Activated CD8-positive, alpha-beta T cell treated with anti-CD3 and anti-CD28 coated beads, Interleukin-2, amount 10 ng/mL, durations not matched to agents 7 days and 5 days (primary cell): ENCODE measurements at regions not wholly inside any gene's neighbourhood (a gene's known extent, or its start where the extent isn't known, plus 50 kb on each side); places are given as distances from the start of the nearest gene placed in this dataset.

Source experiments
- ATAC-seq: fragments of 150-1000 bp; cut with Tn5 transposase; one replicate; pipeline ENCODE4 v1.10.0; 2021; ENCODE audit warnings: moderate library complexity
- CTCF ChIA-PET: fragments of 350-600 bp; sonication (Branson Sonifier 250); formaldehyde crosslinking; loops from one replicate; lab custom pipeline; 2021; ENCODE audit warnings: antibody characterized with exemption; lab: Charles Lee
- POLR2A ChIA-PET: fragments of 350-600 bp; sonication (Branson Sonifier 250); formaldehyde crosslinking; loops from one replicate; lab custom pipeline; 2021; ENCODE audit warnings: antibody characterized with exemption; lab: Charles Lee
- DNase-seq: peaks from one replicate; pipeline ENCODE4 v3.0.0-alpha.2; 2020
- H3K27ac Mint-ChIP-seq: one replicate; pipeline ENCODE4 v1.8.0; 2021; ENCODE audit warnings: mild to moderate bottlenecking, mixed read lengths
- H3K27me3 Mint-ChIP-seq: one replicate; pipeline ENCODE4 v1.8.0; 2021; ENCODE audit warnings: low read depth, mixed read lengths
- H3K36me3 Mint-ChIP-seq: one replicate; pipeline ENCODE4 v1.8.0; 2021; ENCODE audit warnings: low read depth, mixed read lengths
- H3K4me1 Mint-ChIP-seq: one replicate; pipeline ENCODE4 v1.8.0; 2021; ENCODE audit warnings: low read depth, mixed read lengths
- H3K4me3 Mint-ChIP-seq: one replicate; pipeline ENCODE4 v1.8.0; 2021; ENCODE audit warnings: mild to moderate bottlenecking, mixed read lengths
- H3K9me3 Mint-ChIP-seq: one replicate; pipeline ENCODE4 v1.8.0; 2022; ENCODE audit warnings: mixed read lengths; ENCODE audit not compliant: insufficient read depth

- Mint-ChIP-seq H3K36me3 (no peaks in the 10 kb centered on the region), H3K4me3 (no peak overlapping the region), H3K27ac (no peak overlapping the region), H3K27me3 (peaks cover 3% of the 10 kb centered on the region), H3K9me3 (no peaks in the 10 kb centered on the region), H3K4me1 (no peaks in the 10 kb centered on the region)
- CTCF ChIA-PET, result interaction anchor here (0.7 to 4.1 kb wide), 4 partner anchors 19 to 104 kb away, joined by 3 to 24 read pairs (median 6); no protein-coding TSS in a partner anchor
- ATAC-seq, result no peak
- no peak for DNase-seq
- POLR2A ChIA-PET, result no interaction called here
These were observed 51.2 kb upstream of the UBR2 start for GRCh38 chr6:42512579-42512978.

GRCh38 chr6:42511803-42512422, 51.9 kb upstream of the UBR2 start:
- Mint-ChIP-seq H3K9me3 (no peaks in the 10 kb centered on the region), H3K36me3 (no peaks in the 10 kb centered on the region), H3K27me3 (peaks cover 3% of the 10 kb centered on the region), H3K27ac (no peak overlapping the region), H3K4me1 (no peaks in the 10 kb centered on the region), H3K4me3 (no peak overlapping the region)
- CTCF ChIA-PET, result interaction anchor here (1.0 to 4.1 kb wide), 3 partner anchors 36 to 215 kb away, joined by 3 to 24 read pairs (median 3); no protein-coding TSS in a partner anchor
- no peak for ATAC-seq
- POLR2A ChIA-PET, result no interaction called here
- DNase-seq, result no peak

- CTCF ChIA-PET, result interaction anchor here (1.2 to 4.1 kb wide), 2 partner anchors 37 to 216 kb away, joined by 3 to 24 read pairs; no protein-coding TSS in a partner anchor
- no peaks in the 10 kb centered on the region for H3K36me3 Mint-ChIP-seq
These were observed 53.0 kb upstream of the UBR2 start for GRCh38 chr6:42510795-42511194.

GRCh38 chr6:42509765-42510164, 54.1 kb upstream of the UBR2 start:
- H3K27me3 Mint-ChIP-seq, result peaks cover 5% of the 10 kb centered on the region
- no peak for ATAC-seq
- no peak overlapping the region for H3K27ac Mint-ChIP-seq
- no peaks in the 10 kb centered on the region for H3K9me3 Mint-ChIP-seq
- POLR2A ChIA-PET, result no interaction called here
- DNase-seq, result no peak
- H3K36me3 Mint-ChIP-seq, result no peaks in the 10 kb centered on the region
- no peak overlapping the region for H3K4me3 Mint-ChIP-seq
- no peaks in the 10 kb centered on the region for H3K4me1 Mint-ChIP-seq
- CTCF ChIA-PET, result interaction anchor here (1.6 to 4.1 kb wide), 2 partner anchors 22 to 38 kb away, joined by 7 to 24 read pairs; no protein-coding TSS in a partner anchor

More at GRCh38 chr6:42510795-42511194, 53.0 kb upstream of the UBR2 start:
- POLR2A ChIA-PET, result no interaction called here
- Mint-ChIP-seq H3K27me3 (peaks cover 5% of the 10 kb centered on the region), H3K9me3 (no peaks in the 10 kb centered on the region), H3K4me1 (no peaks in the 10 kb centered on the region), H3K27ac (no peak overlapping the region), H3K4me3 (no peak overlapping the region)
- no peak for DNase-seq
- no peak for ATAC-seq

GRCh38 chr6:42509256-42509655, 54.6 kb upstream of the UBR2 start:
- Mint-ChIP-seq H3K9me3 (no peaks in the 10 kb centered on the region), H3K4me1 (no peaks in the 10 kb centered on the region), H3K27ac (no peak overlapping the region), H3K4me3 (no peak overlapping the region), H3K36me3 (no peaks in the 10 kb centered on the region), H3K27me3 (peaks cover 5% of the 10 kb centered on the region)
- ChIA-PET CTCF (interaction anchor here (1.3 to 1.6 kb wide), 2 partner anchors 23 to 39 kb away, joined by 7 to 10 read pairs; no protein-coding TSS in a partner anchor), POLR2A (interaction anchor here (0.6 kb wide), 1 partner anchor 575 kb away, joined by 5 read pairs; no protein-coding TSS in a partner anchor)
- ATAC-seq (no peak), DNase-seq (no peak)

GRCh38 chr6:42507901-42508300, 55.9 kb upstream of the UBR2 start:
- no peaks in the 10 kb centered on the region for H3K36me3 Mint-ChIP-seq
- no peak overlapping the region for H3K4me3 Mint-ChIP-seq
- DNase-seq (no peak), ATAC-seq (no peak)
- H3K4me1 Mint-ChIP-seq, result no peaks in the 10 kb centered on the region
- POLR2A ChIA-PET, result no interaction called here
- CTCF ChIA-PET, result interaction anchor here (1.3 to 2.1 kb wide), 2 partner anchors 40 kb away, joined by 10 to 11 read pairs; no protein-coding TSS in a partner anchor
- no peaks in the 10 kb centered on the region for H3K9me3 Mint-ChIP-seq
- H3K27ac Mint-ChIP-seq, result no peak overlapping the region
- peaks cover 5% of the 10 kb centered on the region for H3K27me3 Mint-ChIP-seq

GRCh38 chr6:42507195-42507594, 55.5 kb upstream of the TRERF1 start:
- H3K27ac Mint-ChIP-seq, result no peak overlapping the region
- H3K4me1 Mint-ChIP-seq, result no peaks in the 10 kb centered on the region
- ATAC-seq (no peak), DNase-seq (no peak)
- peaks cover 3% of the 10 kb centered on the region for H3K27me3 Mint-ChIP-seq
- no peaks in the 10 kb centered on the region for H3K9me3 Mint-ChIP-seq
- ChIA-PET CTCF (interaction anchor here (2.1 kb wide), 1 partner anchor 40 kb away, joined by 11 read pairs; no protein-coding TSS in a partner anchor), POLR2A (no interaction called here)
- no peaks in the 10 kb centered on the region for H3K36me3 Mint-ChIP-seq
- no peak overlapping the region for H3K4me3 Mint-ChIP-seq

GRCh38 chr6:42506070-42506469, 54.3 kb upstream of the TRERF1 start:
- DNase-seq, result no peak
- ChIA-PET CTCF (interaction anchor here (2.1 kb wide), 1 partner anchor 41 kb away, joined by 11 read pairs; no protein-coding TSS in a partner anchor), POLR2A (no interaction called here)
- Mint-ChIP-seq H3K27me3 (peaks cover 8% of the 10 kb centered on the region), H3K4me3 (no peak overlapping the region), H3K4me1 (no peaks in the 10 kb centered on the region), H3K36me3 (no peaks in the 10 kb centered on the region), H3K27ac (no peak overlapping the region), H3K9me3 (no peaks in the 10 kb centered on the region)
- no peak for ATAC-seq

- no peak overlapping the region for H3K27ac Mint-ChIP-seq
- peaks cover 8% of the 10 kb centered on the region for H3K27me3 Mint-ChIP-seq
- ChIA-PET POLR2A (no interaction called here), CTCF (interaction anchor here (1.1 kb wide), 1 partner anchor 42 kb away, joined by 7 read pairs; no protein-coding TSS in a partner anchor)
- DNase-seq (no peak), ATAC-seq (no peak)
- no peaks in the 10 kb centered on the region for H3K4me1 Mint-ChIP-seq
- H3K36me3 Mint-ChIP-seq, result no peaks in the 10 kb centered on the region
- H3K4me3 Mint-ChIP-seq, result no peak overlapping the region
- H3K9me3 Mint-ChIP-seq, result no peaks in the 10 kb centered on the region
These were observed 53.6 kb upstream of the TRERF1 start for GRCh38 chr6:42505385-42505718.

GRCh38 chr6:42503894-42504293, 52.2 kb upstream of the TRERF1 start:
- Mint-ChIP-seq H3K9me3 (no peaks in the 10 kb centered on the region), H3K27ac (no peak overlapping the region), H3K36me3 (no peaks in the 10 kb centered on the region), H3K4me3 (no peak overlapping the region), H3K4me1 (no peaks in the 10 kb centered on the region), H3K27me3 (peaks cover 9% of the 10 kb centered on the region)
- POLR2A ChIA-PET, result no interaction called here
- CTCF ChIA-PET, result no interaction called here
- DNase-seq (no peak), ATAC-seq (no peak)

GRCh38 chr6:42502990-42503389, 51.3 kb upstream of the TRERF1 start:
- Mint-ChIP-seq H3K4me1 (no peaks in the 10 kb centered on the region), H3K9me3 (no peaks in the 10 kb centered on the region), H3K27ac (no peak overlapping the region), H3K27me3 (peaks cover 13% of the 10 kb centered on the region), H3K36me3 (no peaks in the 10 kb centered on the region), H3K4me3 (no peak overlapping the region)
- ChIA-PET CTCF (no interaction called here), POLR2A (no interaction called here)
- no peak for ATAC-seq
- no peak for DNase-seq

GRCh38 chr6:42502127-42502526, 50.4 kb upstream of the TRERF1 start:
- Mint-ChIP-seq H3K27me3 (peaks cover 14% of the 10 kb centered on the region), H3K4me1 (no peaks in the 10 kb centered on the region), H3K4me3 (no peak overlapping the region), H3K36me3 (no peaks in the 10 kb centered on the region), H3K9me3 (no peaks in the 10 kb centered on the region), H3K27ac (no peak overlapping the region)
- ChIA-PET POLR2A (no interaction called here), CTCF (no interaction called here)
- no peak for ATAC-seq
- DNase-seq, result no peak
